COLO829 (cell line): ENCODE measurements at regions not wholly inside any gene's neighbourhood (a gene's known extent, or its start where the extent isn't known, plus 50 kb on each side); places are given as distances from the start of the nearest gene placed in this dataset.
A peak's percentile ranks its signal among the peaks of the same experiment; 100 is the strongest.
"Not testable (repeated sequence)": the region's sequence is repeated elsewhere in the genome, so short reads cannot be mapped to it uniquely, and the experiment has no call there.

ENCODE experiments used
- DNase-seq: peaks from one replicate; pipeline ENCODE4 v3.0.0; 2012; ENCODE audit warnings: low spot score

DNA sequence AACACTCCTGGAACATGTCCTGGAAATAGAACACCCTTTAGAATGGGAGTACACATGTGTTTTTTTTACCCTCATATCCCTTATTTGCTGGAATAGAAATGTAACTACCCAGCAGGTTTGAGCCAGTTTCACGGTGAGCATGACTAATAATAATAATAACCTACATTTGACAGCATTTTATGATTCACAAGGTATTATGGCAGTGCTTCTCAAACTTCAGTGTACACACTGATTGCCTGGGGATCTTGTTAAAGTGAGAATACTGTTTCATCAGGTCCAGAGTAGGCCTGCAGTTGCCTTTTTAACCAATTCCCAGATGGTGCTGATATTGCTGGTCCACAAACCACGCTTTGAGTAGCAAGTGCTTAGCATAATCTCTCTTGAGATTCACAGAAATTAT lies 63.9 kb downstream of the NFKBIZ start:
- no peak for DNase-seq

- not testable (repeated sequence) for DNase-seq
Measured at GRCh38 chr3:101917761-101918160, 68.4 kb downstream of the NFKBIZ start.

- DNase-seq = not testable (repeated sequence)
Measured at GRCh38 chr3:101922151-101922725, 72.9 kb downstream of the NFKBIZ start.

DNA sequence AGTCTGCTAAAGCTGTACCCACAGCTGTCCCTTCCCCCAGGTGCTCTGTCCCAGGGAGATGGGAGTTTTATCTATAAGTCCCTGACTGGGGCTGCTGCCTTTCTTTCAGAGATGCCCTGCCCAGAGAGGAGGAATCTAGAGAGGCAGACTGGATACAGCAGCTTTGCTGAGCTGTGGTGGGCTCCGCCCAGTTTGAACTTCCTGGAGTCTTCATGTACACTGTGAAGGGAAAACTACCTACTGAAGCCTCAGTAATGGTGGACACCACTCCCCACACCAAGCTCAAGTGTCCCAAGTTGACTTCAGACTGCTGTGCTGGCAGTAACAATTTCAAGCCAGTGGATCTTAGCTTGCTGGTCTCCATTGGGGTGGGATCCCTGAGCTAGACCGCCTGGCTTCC lies 75.3 kb downstream of the NFKBIZ start:
- DNase-seq = not testable (repeated sequence)

DNA sequence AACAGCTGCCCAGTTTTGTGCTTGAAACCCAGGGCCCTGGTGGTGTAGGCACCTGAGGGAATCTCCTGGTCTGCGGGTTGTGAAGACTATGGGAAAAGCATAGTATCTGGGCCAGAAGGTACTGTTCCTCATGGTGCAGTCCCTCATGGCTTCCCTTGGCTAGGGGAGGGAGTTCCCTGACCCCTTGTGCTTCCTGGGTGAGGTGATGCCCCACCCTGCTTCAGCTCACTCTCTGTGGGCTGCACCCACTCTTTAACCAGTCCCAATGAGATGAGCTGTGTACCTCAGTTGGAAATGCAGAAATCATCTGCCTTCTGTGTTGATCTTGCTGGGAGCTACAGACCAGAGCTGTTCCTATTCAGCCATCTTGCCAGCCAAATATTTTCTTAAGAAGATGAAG lies 75.8 kb downstream of the NFKBIZ start:
- DNase-seq = not testable (repeated sequence)

DNA sequence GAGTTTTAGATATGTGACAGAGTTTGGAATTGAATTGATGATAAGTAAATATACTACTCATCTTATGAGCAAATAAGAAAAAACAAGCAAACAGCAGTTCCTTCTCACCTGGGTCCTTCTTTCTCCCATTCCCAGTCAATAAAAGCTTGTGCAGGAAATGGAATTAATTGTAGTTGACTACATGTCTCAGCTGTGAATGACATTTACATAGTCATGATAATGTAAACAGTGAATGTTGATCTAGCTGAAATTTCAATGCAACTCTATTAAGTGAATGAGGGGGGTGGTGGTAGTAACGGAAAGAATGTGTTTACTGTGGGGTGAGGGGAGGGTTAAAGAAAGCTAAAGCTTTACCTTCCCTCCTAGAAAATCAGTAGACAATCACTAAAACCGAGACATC lies 76.2 kb downstream of the NFKBIZ start:
- no peak for DNase-seq

DNA sequence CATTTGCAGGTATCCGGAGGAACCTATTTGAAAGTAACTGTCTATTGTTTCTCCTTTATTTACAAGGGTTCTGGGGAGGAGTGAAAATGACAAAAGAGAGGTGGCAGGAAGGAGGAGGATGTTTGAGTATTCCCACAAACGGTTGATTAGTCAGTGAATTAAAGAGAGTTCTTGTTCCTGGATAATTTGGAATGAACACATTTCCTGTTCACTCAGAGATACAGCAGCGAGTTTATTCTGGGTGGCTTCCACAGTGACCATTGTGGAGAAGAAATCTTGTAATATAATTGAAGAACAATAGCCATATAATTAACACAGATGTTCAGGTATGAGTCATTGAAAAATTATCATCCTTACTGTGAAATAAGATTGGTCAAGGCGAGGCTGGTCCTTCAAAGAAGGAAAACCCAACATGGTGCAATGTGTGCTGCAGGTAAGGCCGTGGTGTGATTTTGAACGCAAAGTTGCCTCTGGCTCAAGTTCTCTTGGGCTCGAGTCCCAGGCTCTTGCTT lies 77.3 kb downstream of the NFKBIZ start:
- DNase-seq = peak; percentile 45

GRCh38 chr3:101928890-101929289 lies 79.6 kb downstream of the NFKBIZ start:
- DNase-seq = peak; percentile 71

DNA sequence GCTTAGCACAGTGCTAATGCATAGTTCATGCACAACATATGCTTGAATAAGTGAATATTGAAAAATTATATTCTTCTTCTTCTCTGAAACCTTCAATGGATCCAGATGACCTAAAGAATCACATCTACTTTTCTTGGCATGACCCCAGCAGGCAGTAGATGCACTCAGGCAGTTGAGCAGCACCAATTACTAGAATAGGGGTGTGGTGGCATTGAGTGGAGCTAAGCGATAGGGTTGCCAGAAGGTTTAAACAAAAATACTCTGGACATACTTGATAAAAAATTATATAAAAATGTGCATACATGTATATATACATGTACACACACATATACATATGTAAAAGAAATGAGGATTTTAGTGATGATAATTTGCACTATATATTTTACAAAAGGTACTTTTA lies 81.8 kb downstream of the NFKBIZ start:
- DNase-seq = no peak

DNA sequence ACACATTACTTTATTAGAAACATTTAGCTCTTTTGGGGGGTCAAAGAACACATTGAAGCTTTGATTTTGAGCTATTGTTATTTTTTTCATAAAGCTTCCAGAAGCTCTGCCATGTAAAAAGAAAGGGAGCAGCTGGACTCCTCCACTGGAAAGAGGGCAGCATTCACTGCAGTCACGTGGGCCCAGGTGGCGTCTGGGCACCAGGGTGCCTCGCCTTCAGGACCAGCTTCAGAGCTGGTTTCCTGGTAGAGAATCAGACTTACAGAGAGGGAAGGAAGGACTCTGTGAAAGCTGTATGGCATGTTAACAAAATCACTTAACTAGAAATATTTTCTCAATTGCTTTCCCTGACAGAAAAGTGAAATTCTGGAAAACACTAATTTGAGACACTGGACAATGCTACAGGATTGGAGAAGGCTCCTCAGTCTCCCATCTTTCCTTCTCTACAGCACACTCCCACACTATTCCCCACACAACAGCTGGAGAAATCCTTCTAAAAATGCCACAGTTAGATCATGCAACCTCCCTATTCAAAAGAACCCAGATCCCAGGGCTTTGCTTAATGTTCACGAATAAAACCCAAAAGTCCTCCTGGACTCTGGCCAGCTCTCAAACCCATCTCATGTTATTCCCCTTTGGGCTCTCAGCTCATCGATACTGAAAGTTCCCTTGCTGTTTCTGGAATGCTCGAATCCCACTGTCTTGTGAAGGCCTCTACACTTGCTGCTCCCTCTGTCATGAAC lies 83.2 kb downstream of the NFKBIZ start:
- no peak for DNase-seq

- peak; percentile 96 for DNase-seq
Measured at GRCh38 chr3:101936419-101937356, 87.4 kb downstream of the NFKBIZ start.

- no peak for DNase-seq
Measured at GRCh38 chr3:101938262-101938847, 89.0 kb downstream of the NFKBIZ start.

GRCh38 chr3:101939361-101940049 lies 90.2 kb downstream of the NFKBIZ start:
- no peak for DNase-seq

GRCh38 chr3:101940521-101941317 lies 91.4 kb downstream of the NFKBIZ start:
- peak; percentile 76 for DNase-seq

GRCh38 chr3:101941318-101942040 lies 92.2 kb downstream of the NFKBIZ start:
- DNase-seq = no peak

- no peak for DNase-seq
Measured at GRCh38 chr3:101942356-101942755, 93.0 kb downstream of the NFKBIZ start.

GRCh38 chr3:101943029-101943428 lies 93.7 kb downstream of the NFKBIZ start:
- no peak for DNase-seq

GRCh38 chr3:101944308-101944707 lies 95.0 kb downstream of the NFKBIZ start:
- DNase-seq = no peak

- DNase-seq = no peak
Measured at GRCh38 chr3:101945980-101946379, 96.7 kb downstream of the NFKBIZ start.

DNA sequence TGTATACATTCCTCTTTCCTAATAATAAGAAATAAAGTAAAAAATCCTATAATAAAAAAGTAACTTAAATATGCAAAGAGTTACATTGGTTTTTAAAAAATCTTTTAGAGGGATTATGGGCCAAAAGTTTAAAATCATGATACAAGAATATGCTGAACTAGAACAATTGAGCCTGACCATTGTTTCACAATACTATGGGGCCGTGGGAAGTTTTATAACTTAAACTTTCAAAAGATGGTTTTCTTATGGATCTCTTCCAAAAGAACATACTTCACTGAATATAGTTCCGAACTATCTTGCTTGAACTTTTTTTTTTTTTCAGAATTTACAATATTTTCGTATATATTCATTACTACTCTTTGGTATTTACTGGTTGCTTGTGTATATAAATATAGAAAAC lies 97.6 kb downstream of the NFKBIZ start:
- DNase-seq = no peak
